Body of pancreas (tissue), 4 donors: ENCODE measurements at regions not wholly inside any gene's neighbourhood (a gene's known extent, or its start where the extent isn't known, plus 50 kb on each side); places are given as distances from the start of the nearest gene placed in this dataset.
"Not testable (repeated sequence)": the region's sequence is repeated elsewhere in the genome, so short reads cannot be mapped to it uniquely, and the experiment has no call there.

ENCODE experiments used
- ATAC-seq: fragments of 150-250 bp; one replicate; pipeline ENCODE4 v1.9.1; 2016
- DNase-seq, 4 donors: peaks; one replicate each; pipeline ENCODE4 v3.0.0-alpha.2; 2019
- H3K27ac ChIP-seq, 4 donors: fragments of 200-600 bp; sonication (generic); 1 replicate in 3 of 4; 2 replicates in 1 of 4; pipeline versions ENCODE4 v1.5.1 to v1.6.1; 2016 to 2019; ENCODE audit warnings: mild to moderate bottlenecking in 1 of 4, mixed read lengths in 1 of 4, moderate library complexity in 1 of 4
- H3K27me3 ChIP-seq, 2 donors: fragments of 200-600 bp; sonication (generic); one replicate each; pipeline ENCODE4 v1.6.0; 2016; ENCODE audit warnings: mild to moderate bottlenecking in 1 of 2
- H3K36me3 ChIP-seq, 2 donors: fragments of 200-600 bp; sonication (generic); replicated peaks in 1 of 2; 2 replicates each; pipeline ENCODE4 v1.5.1; 2016; ENCODE audit warnings: low read depth in 2 of 2; ENCODE audit not compliant: insufficient read depth in 1 of 2
- H3K4me1 ChIP-seq: fragments of 200-600 bp; sonication (generic); one replicate; pipeline ENCODE4 v1.6.0; 2016
- H3K4me3 ChIP-seq, 2 donors: fragments of 200-600 bp; sonication (generic); 1 replicate in 1 of 2; 2 replicates in 1 of 2; pipeline ENCODE4 v1.5.1; 2016 to 2019
- H3K9me3 ChIP-seq, 3 donors: fragments of 200-600 bp; sonication (generic); 1 replicate in 2 of 3; 2 replicates in 1 of 3; pipeline ENCODE4 v1.5.1; 2016
- CTCF ChIP-seq, 7 experiments: fragments of 450-650 bp in 4 of 7; fragments of 200-600 bp in 3 of 7; sonication (generic) in 3 of 7; IDR thresholded peaks; one replicate each; pipeline ENCODE4 v1.5.1; 2016 to 2019; ENCODE audit warnings: antibody characterized with exemption in 7 of 7
- POLR2A ChIP-seq, 3 donors: fragments of 450-650 bp; IDR thresholded peaks; one replicate each; pipeline ENCODE4 v1.6.1; 2016; ENCODE audit warnings: antibody characterized with exemption in 3 of 3, mild to moderate bottlenecking in 2 of 3
- WGBS, 2 donors: methylation state at CpG; one replicate each; pipeline ENCODE4 v1.1.5; 2017; 5-methylcytosine and 5-hydroxymethylcytosine counted together
- intact Hi-C: fragments of 100-400 bp; cut with DNase I; formaldehyde crosslinking; loops from one replicate; pipeline ENCODE4 v1.15.1; 2023

GRCh38 chr11:101262995-101263394 lies 133.4 kb upstream of the PGR start:
- no peak for TF ChIP-seq POLR2A (IDR thresholded peaks at IDR 0.05)
- TF ChIP-seq CTCF (IDR thresholded peaks at IDR 0.05) = no peak
- no peaks in the 10 kb centered on the region for H3K27me3 ChIP-seq
- DNase-seq = no peak
- intact Hi-C loops = no loop called here
- H3K4me3 ChIP-seq = no peak overlapping the region
- H3K4me1 ChIP-seq = no peaks in the 10 kb centered on the region
- no peaks in the 10 kb centered on the region for H3K36me3 ChIP-seq
- no peak for ATAC-seq
- H3K9me3 ChIP-seq = no peaks in the 10 kb centered on the region
- no peak overlapping the region for H3K27ac ChIP-seq
- 53 to 62% methylated on average over 1 of the region's 1 CpG for WGBS, 2 donors

GRCh38 chr11:101262258-101262657 lies 132.6 kb upstream of the PGR start:
- no peak overlapping the region for H3K27ac ChIP-seq
- no peaks in the 10 kb centered on the region for H3K36me3 ChIP-seq
- no peak overlapping the region for H3K4me3 ChIP-seq
- ATAC-seq = no peak
- no peaks in the 10 kb centered on the region for H3K27me3 ChIP-seq
- no peaks in the 10 kb centered on the region for H3K4me1 ChIP-seq
- no peak for DNase-seq
- TF ChIP-seq POLR2A (IDR thresholded peaks at IDR 0.05) (no peak), CTCF (IDR thresholded peaks at IDR 0.05) (no peak)
- intact Hi-C loops = no loop called here
- WGBS, 2 donors = 74% methylated on average over 1 of the region's 1 CpG
- H3K9me3 ChIP-seq = no peaks in the 10 kb centered on the region

- Histone ChIP-seq H3K36me3 (no peaks in the 10 kb centered on the region), H3K9me3 (no peaks in the 10 kb centered on the region), H3K4me3 (no peak overlapping the region), H3K27me3 (no peaks in the 10 kb centered on the region), H3K4me1 (no peaks in the 10 kb centered on the region), H3K27ac (no peak overlapping the region)
- TF ChIP-seq CTCF (IDR thresholded peaks at IDR 0.05) (no peak), POLR2A (IDR thresholded peaks at IDR 0.05) (no peak)
- ATAC-seq (no peak), DNase-seq (no peak)
- intact Hi-C loops = no loop called here
- 25 to 33% methylated on average over 2 of the region's 2 CpGs for WGBS, 2 donors
Observed at GRCh38 chr11:101255036-101255435, 125.4 kb upstream of the PGR start.

GRCh38 chr11:101254037-101254436 lies 124.4 kb upstream of the PGR start:
- DNase-seq = no peak
- H3K36me3 ChIP-seq = no peaks in the 10 kb centered on the region
- 53% methylated on average over 1 of the region's 1 CpG for WGBS, 2 donors
- TF ChIP-seq CTCF (IDR thresholded peaks at IDR 0.05) (no peak), POLR2A (IDR thresholded peaks at IDR 0.05) (no peak)
- ATAC-seq = no peak
- H3K4me3 ChIP-seq = no peak overlapping the region
- H3K4me1 ChIP-seq = no peaks in the 10 kb centered on the region
- H3K27me3 ChIP-seq = no peaks in the 10 kb centered on the region
- no peak overlapping the region for H3K27ac ChIP-seq
- intact Hi-C loops = no loop called here
- H3K9me3 ChIP-seq = no peaks in the 10 kb centered on the region

GRCh38 chr11:101245635-101246034 lies 116.0 kb upstream of the PGR start:
- ATAC-seq, intact Hi-C loops, H3K4me1 ChIP-seq, DNase-seq, H3K4me3 ChIP-seq, H3K9me3 ChIP-seq, H3K27me3 ChIP-seq, H3K36me3 ChIP-seq, H3K27ac ChIP-seq: not testable (repeated sequence)
- 53 to 76% methylated on average over 1 of the region's 1 CpG for WGBS, 2 donors

- H3K27ac ChIP-seq, DNase-seq, ATAC-seq: not testable (repeated sequence)
Observed at GRCh38 chr11:101245081-101245480, 115.5 kb upstream of the PGR start.

More at GRCh38 chr11:101245081-101245480, 115.5 kb upstream of the PGR start:
- H3K4me3 ChIP-seq, H3K27me3 ChIP-seq, intact Hi-C loops, H3K9me3 ChIP-seq, H3K36me3 ChIP-seq, H3K4me1 ChIP-seq: not testable (repeated sequence)
- WGBS, 2 donors = 77 to 80% methylated on average over 8 of the region's 8 CpGs
